GM12891 (cell line): ENCODE measurements at regions not wholly inside any gene's neighbourhood (a gene's known extent, or its start where the extent isn't known, plus 50 kb on each side); places are given as distances from the start of the nearest gene placed in this dataset.

Source experiments
- POLR2AphosphoS5 ChIP-seq: IDR thresholded peaks from 2 replicates; pipeline ENCODE4 v1.6.1; 2011; ENCODE audit warnings: low read depth, low read length, control low read depth
- TAF1 ChIP-seq: IDR thresholded peaks from 2 replicates; pipeline ENCODE4 v1.6.1; 2011; ENCODE audit warnings: low read depth, low read length, control low read depth

- no peak for TF ChIP-seq POLR2AphosphoS5
- TF ChIP-seq TAF1: no peak
These were observed 165.0 kb downstream of the FHIP1A start for GRCh38 chr4:151573945-151574344.
